HS-27A (cell line): ENCODE measurements at regions not wholly inside any gene's neighbourhood (a gene's known extent, or its start where the extent isn't known, plus 50 kb on each side); places are given as distances from the start of the nearest gene placed in this dataset.

Source experiments
- DNase-seq: peaks from one replicate; pipeline ENCODE4 v3.0.0-alpha.2; 2012; ENCODE audit warnings: low read depth, missing footprints

DNA sequence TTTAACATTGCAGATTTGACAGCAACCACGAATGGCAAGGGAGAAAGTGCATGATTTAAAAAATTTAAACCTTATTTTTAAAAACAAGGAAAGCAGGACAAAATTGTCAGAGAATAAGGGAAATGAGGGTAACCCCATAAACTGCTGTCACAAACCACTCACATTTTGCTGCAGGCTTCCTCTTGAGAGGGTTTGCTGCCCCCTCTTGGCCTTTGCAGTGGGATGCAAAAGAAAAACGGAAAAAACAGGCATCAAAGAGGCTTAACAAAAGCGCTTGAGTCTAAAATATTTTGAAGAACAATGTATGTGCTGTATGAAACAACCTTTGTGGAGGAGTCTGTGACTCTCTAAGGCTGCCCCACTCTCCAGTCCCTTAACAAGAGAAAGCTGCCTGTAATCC is 91.6 kb downstream of the TMX3 start:
- peak; percentile 48 for DNase-seq

DNA sequence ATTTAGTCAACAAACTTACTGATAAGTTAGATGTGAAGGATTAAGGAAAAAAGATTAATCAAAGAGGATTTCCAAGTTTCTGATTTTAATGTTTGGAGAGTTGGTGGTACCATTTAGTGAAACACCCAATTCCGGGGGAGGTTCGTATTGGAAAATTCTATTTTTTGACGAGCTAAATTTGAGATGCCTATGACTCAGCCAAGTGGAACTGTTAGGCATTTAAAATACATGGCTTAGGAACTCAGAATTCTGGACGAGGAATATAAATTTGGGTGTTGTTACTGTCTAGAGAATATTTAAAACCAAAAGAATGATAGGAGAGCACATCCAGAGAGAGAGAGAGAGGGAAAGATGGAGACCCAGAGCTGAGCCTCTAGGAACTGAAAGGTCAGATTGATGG is 103.6 kb downstream of the TMX3 start:
- DNase-seq: no peak

DNA sequence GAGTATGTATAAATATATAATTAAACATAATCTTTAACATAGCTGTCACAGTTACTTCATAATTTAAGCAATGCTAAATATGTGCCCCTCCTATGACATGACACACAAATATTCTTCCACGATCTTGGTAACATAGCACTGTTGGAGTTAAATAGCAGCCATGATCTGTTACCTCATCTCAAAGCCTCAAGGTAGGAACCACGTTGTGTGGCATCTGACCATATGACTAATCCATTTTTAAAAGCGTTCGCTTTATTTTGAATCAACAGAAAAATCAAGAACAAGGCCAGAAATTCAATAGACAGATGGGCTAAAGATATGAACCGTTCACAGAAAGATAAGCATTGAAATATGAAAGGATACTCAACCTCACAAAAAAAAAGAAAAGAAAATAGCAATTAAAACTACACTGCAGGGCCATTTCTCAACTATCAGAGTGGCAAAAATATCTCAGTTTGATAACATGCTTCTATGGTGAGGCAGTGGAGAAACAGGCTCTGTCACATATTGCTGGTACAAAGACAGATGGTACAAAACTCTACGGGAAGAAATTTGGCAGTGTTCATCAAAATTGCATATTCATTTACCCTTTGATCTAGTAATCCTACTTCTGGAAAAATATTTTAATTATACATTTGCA is 105.9 kb downstream of the TMX3 start:
- no peak for DNase-seq

DNA sequence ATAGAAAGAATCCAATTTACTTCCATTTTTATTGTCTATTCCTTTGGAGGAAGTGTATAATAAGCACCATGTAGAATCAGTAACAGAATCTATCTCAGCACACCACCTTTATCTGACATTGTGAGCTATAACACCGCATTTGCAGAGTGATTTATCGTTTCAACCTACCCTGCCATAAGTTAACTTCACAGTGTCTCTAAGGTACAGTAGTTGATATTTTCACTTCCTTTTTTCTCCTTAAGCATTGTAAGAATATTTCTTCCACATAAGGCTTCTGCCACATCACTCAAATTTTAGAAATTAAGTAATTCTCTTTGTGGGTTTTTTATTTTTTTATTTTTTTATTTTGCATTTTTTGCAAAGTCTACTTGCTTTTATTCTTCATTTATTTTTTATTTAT is 107.1 kb downstream of the TMX3 start:
- DNase-seq: no peak

DNA sequence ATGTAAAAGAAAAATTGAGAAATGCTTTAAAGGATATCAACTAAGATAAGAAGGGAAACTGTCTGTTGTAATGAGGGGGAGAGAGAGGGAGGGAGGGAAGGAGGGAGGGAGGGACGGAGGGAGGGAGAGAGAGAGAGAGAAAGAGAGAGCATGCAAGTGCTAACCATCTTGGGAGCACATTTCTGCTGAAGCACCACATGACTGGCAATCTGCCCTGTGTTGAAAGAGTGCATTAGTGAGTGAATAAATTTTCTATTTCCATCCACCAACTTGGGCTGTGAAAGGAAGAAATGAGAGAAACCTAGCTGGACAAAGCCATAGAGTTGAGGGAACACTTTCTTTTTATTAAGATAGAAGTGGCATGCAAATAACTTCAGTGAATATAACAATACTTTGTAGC is 110.7 kb downstream of the TMX3 start:
- DNase-seq: no peak

DNA sequence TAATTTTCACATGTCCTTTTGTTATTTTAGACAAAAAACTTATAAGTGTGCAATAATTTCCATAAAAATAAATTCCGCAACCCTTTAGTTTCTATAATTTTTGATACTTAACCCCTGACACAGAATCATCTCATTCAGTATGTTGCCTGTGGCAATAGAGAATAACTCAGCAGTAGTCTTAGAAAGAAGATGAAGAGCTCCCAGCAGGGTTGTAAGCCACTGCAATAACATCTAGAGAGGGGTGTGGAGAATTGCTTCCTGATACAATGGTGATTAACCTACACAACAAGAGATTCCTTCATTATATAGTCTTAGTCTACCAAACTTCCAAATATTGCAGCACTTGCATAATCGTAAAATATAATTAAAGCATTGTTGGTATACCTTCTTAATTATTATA is 118.9 kb downstream of the TMX3 start:
- DNase-seq: no peak

DNA sequence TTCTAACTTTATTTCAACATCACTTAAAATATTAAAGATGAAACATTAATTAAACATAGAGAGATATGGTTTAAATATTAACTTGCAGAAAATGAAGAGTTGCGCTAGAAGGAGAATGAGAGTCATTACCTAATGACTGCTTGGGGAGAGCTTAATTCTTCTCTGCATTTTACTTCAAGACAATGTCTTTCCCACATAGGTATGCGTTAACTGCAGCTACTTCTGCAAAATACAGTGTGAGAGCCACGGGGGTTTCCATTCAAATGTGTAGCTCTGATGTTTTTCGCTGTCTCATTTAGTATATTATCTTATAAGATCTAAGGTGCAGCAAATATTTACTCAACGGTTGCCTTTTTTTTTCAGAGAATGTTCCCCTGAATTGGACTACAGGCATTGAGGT is 126.7 kb downstream of the TMX3 start:
- DNase-seq: no peak

DNA sequence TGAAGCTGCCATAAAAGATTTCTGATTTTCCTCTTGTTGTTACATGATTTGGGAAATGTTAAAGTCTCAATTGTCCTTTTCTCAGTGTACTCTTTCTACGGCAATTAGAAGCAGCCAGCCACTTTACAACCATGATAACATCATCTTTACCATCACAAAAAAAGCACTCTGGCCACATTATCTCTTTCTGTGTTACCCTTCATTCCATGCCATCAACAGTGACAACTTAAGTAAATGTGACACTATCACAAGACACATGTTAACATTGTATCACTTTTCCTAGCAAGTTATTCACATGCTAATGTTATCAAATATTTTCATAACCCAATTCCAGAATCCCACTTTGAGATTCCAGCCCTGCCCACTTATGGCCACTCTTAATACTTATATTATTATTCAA is 131.2 kb downstream of the TMX3 start:
- DNase-seq: no peak

DNA sequence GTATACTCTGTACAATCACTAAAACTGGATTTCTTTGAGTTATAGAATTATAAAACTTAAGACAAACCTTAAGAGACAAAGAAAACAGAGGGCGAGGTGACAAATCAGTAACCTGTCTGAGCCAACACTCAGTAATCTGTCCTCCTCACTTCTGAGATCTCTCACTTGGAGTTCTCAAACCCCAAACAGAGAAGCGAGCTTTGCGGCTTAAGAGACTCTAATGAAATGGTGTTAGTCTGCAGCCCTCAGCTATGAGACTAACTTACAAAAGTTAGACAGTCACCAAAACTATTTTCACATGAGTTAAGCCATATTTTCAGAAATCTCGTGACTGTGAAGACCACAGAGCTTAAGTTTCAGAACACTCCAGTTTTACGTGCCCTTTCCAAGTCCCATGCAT is 140.6 kb downstream of the TMX3 start:
- DNase-seq: no peak

DNA sequence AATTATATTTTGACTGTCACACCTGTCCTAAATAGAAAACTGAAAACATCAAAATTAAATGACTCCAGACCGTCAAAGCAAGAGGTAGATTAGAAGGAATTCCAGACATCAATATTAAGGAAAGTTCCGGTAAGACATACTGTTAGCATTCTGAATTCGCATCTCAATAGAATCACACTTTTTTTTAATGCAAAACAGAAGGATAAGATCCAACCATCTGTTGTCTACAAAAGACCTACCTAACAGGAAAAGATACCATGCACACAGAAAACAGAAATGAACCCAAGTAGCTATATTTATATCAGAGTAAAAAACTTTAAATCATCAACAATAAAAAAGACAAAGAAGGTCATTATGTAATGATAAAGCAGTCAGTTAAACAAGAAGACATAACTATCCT is 145.0 kb downstream of the TMX3 start:
- DNase-seq: no peak

DNA sequence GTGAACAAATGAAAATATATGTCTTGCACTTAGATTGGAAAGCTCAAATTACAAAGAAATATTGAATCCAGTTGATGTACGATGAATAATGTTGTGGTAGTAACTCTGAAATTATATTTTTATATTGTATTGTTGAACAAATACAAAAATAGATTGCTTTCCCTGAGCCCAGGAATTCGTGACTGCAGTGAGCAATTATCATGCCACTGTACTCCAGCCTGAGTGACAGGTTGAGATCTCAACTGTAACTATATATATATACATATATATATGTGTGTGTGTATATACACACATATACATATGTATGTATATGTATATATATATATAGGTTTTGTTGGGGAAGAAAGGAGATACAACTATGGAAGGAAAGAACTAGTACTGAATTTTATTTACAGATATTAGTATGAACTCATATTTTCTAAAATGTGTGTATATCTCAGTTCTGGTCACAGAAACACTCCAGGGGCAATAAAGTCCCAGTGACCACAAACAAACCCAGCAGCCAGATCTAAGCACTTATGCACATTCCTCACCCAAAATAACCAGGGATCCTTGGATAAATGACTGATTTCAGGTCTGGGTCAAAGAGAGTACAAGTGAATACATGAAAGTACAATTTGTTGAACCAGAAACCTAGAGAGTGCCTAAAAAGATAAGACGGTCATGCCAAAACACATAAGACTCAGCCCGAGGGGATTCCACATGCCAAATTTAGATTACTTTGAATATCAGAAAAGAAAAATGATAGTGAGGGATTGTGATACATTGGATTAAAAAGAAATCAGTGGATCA is 146.3 kb downstream of the TMX3 start:
- DNase-seq: no peak

DNA sequence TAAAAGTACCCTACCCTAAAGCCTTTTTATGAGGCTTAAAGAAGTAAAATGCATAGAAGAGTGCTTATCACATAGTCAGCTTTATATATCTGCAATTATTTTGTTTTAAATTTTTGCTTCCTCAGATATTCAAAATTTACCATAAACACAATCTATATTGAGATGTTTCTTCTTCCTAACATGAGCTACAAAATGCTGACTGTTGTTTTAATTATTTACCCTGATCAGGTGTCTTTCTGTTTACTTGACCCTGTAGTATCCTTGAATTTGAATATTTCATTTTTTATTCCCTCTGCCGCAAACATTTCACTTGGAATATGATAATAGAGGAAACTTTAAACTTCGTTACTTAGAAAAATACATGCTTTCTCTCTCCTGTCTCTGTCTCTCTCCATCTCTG is 147.9 kb downstream of the TMX3 start:
- no peak for DNase-seq

DNA sequence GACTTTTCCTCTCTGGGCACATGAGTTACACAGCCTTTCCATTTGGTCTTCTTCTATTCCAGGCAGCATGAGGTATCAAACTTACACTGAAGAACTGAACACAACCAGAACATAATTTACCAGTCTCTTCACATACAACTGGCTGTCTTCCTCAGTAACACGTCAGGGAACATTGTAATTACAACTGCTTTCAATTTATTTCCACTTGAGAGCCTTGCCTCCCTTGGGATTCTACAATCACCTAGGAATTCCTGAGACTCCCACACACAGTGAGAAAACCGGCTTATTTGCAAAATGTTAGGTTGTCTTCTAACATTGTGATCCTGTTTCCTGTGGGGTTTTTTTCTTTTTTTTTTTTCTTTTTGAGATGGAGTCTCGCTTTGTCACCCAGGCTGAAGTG is 149.9 kb downstream of the TMX3 start:
- no peak for DNase-seq

DNA sequence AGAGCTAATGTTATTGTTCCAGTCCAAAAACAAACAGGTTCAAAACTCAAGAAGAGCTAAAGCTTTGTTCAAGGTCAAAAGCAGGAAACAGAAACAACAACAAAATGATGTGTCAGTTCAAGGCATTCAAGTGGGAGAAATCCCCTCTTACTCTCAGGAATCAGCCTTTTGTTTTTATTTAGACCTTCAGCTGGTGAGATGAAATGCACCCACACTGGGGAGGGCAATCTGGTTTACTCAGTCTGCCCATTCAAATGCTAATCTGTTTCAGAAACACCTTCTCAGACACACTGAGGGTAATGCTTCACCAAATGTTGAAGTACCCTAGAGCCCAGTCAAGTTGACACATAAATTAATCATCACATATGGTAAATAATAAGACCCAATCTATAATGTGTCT is 150.6 kb downstream of the TMX3 start:
- DNase-seq: no peak

DNA sequence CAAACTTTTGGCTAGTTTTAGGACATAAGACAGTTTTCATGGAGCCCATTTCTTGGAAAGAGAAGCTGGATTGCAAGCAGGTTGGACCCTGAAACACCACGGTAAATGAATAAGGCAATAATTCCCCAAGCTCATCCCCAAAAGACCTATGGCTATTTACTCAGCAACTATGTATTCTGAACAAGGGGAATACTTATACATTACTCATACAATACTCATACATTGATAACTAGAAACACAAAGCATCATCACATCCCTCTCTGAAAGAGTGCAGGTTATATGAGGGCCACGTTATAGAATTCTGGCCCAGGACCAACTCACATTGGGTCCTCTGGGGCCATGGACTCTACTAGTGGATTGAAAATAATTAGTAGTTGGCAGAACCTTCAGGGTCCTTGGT is 154.8 kb downstream of the TMX3 start:
- no peak for DNase-seq

DNA sequence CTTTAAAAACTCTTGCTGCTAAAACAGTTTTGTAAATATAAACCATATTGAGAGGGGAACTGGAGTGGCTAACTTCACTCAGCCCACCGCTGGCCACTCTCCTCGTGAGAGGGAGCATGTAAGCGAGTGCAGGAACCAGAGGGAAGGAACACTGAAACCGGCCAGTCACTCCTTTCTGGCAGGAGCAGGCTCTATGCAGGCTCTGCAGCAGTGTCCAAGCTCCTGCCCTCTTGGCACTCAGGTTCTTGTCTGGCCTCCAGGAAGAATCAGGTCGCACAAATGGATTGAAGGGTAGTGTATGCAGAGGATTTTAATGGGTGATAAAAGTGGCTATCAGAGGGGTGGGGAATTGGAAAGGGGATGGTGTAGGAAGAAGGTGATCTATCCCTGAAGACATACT is 157.7 kb downstream of the TMX3 start:
- no peak for DNase-seq

DNA sequence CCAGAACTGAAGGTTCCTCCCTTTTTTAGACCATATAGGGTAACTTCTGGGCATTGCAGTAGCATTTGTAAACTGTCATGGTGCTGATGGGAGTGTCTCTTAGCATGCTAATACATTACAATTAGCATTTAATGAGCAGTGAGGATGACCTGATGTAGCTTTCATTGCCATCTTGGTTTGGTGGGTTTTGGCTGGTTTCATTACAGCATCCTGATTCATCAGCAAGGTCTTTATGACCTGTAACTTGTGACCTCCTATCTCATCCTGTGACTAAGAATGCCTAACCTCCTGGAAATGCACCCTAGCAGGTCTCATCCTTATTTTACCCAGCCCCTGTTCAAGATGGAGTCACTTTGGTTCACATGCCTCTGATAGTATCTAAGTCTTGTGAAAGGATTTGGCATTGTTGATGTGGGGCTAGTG is 159.0 kb downstream of the TMX3 start:
- DNase-seq: no peak

DNA sequence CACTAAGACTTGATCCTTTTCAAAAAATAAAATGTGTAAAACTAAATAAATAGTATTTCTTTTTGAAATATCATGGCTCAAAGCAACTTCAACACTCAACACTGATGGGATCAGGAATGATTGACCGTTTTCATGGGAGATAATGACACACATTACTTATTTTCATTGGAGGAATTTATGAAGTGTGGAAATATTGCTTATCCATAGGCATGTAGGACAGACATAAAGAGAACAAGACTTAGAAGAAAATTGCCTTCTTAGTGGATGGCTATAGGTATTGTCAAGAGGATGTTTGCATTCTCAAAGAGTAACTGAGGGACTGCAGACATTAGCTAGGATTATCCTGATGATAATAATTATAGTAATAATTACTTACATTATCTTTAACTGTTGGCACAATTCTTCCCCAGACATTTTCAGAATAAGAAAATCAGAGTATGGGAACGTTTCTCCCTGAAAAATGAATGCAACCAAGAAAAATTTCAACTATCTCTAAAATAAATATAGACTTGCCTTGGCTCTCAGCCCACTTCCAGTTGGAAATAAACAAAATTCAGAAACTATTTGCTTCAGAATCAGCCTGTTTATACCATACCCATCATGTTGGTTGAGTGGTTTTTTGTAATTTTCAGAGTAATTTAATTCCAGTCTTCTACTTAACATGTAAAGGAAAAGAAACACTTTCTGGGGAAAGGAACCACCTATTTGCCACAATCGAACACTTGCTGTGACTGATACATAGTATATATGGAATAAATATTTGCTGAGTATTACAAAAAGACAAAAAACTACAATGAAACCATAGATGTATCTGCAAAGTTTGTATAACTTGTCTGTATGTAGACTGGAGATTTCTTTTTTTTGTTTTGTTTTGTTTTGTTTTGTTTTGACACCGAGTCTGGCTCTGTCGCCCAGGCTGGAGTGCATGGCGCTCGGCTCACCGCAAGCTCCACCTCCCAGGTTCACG is 165.7 kb downstream of the TMX3 start:
- DNase-seq: peak; percentile 29

DNA sequence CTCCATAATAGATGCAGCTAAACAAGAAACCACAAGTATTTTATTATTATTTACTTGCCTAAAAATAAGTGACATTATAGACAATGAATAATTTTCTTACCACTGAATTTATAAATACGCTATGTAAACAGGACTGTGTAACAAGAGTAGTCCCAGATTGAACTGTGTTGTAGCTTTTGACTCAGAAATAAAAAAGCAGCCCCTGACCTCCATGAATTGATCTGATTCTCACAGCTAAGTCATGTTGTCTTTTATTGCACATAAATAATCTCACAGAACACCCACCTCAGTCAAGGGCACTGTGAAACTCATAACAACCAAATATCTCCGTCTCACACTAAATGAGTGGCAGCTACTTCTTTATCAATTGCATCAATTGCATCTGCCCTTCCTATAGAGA is 171.6 kb downstream of the TMX3 start:
- no peak for DNase-seq

DNA sequence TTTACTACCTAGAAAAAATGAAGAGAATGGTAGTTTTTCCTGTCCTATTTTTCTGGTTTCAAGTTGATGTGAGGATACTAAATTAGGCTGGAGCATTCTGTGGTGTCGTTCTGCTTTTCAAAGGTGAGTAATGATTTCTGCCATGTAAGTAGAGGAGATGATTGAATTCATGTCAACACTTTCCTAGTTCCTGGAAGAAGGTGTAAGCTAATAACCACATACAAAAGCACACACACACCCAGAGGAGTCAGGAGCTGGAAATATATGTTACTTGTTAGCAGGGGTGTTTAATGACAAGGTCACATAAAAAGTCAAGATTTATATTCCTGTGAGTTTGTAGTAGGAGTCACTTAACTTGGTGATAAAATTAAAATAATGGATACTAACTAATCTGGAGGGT is 172.1 kb downstream of the TMX3 start:
- DNase-seq: no peak

DNA sequence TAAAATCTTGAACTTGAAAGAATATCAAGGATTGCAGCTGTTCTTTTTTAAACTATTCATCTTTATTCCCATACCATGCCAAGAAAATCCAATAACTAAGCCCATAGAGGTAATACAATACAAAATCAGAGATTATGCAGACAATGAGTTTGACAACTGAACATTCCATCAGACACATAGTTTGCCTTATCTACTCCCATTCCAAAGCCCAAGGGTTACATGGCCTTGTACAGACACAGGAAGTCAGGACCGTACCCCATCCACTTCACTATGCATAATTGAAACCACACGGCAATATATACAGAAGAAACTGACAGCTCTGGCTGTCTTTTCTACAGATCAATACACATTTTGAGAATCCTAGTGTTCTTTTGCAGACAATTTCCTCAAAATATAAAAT is 181.3 kb downstream of the TMX3 start:
- no peak for DNase-seq

DNA sequence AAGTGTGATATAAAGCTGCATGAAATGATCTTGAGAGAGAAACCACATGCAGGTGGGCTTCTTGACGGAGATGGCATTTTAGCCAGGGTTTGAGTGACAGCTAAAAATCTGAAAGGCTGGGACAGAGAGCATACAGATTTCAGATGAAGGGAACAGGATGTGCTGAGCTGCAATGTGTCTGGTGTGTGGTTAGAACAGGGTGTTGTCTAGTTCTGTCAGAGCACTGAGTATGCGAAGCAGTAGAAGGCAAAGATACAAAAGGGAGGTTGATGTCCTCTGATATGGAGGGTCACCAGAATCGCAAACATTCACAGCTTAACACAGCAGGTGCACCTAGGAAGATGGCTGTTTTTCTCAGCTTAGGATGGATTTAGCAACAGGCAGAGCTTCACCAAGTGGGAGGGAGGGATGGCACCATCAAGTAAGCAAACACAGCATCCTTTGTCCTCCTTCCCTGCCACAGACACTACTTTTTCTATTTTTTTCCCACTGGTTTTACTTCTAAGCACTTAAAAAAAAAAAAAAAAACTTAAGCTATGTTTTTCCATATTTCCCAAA is 182.5 kb downstream of the TMX3 start:
- DNase-seq: no peak

DNA sequence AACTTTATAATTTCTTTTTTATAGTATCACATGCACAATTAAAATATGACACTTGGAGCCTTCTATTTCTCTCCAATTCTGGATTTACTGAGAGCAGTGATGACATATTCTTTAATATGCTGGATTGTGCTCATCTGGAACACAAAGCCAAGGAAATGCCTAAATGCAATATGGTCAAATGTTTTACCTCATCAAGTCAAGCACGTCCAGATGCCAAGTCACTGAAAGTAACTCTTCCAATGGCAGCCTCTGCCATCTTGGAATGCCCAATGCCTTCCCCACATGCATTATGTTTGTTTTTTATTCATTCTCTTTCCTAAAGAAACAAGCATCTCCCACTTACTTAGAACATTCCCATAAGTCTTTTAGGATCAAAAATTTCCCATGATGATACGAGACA is 189.8 kb downstream of the TMX3 start:
- DNase-seq: no peak
